Fibroblast of lung (primary cell): ENCODE measurements at regions not wholly inside any gene's neighbourhood (a gene's known extent, or its start where the extent isn't known, plus 50 kb on each side); places are given as distances from the start of the nearest gene placed in this dataset.

Source experiments
- CTCF ChIP-seq, 2 donors: IDR thresholded peaks in 1 of 2; conservative IDR thresholded peaks in 1 of 2; 1 replicate in 1 of 2; 2 replicates in 1 of 2; pipeline ENCODE4 v1.5.1; 2011 to 2012; ENCODE audit warnings: low read length in 2 of 2, control low read depth in 1 of 2, inconsistent platforms in 1 of 2, low read depth in 1 of 2, mild to moderate bottlenecking in 1 of 2
- EZH2 ChIP-seq: IDR thresholded peaks from 2 replicates; pipeline ENCODE4 v1.5.1; 2012; ENCODE audit warnings: low read length, control low read depth, mild to moderate bottlenecking; ENCODE audit errors: missing control alignments

- no peak for TF ChIP-seq EZH2
- TF ChIP-seq CTCF (conservative IDR thresholded peaks at IDR 0.05 in 1 of 2, IDR thresholded peaks at IDR 0.05 in 1 of 2; ENCODE audit: low read depth in 1 of 2, low read length in 2 of 2) = no peak
Observed at GRCh38 chr3:182412066-182412465, 381.2 kb upstream of the ATP11B start.
